Adrenal gland (tissue), 5 donors: ENCODE measurements at regions not wholly inside any gene's neighbourhood (a gene's known extent, or its start where the extent isn't known, plus 50 kb on each side); places are given as distances from the start of the nearest gene placed in this dataset.

Source experiments
- CTCF ChIP-seq, 6 experiments: fragments of 450-650 bp in 4 of 6; fragments of 200-600 bp in 2 of 6; sonication (generic) in 1 of 6; IDR thresholded peaks; 1 replicate in 5 of 6; 2 replicates in 1 of 6; pipeline versions ENCODE4 v1.5.1 to v1.8.0; 2016 to 2021; ENCODE audit warnings: antibody characterized with exemption in 6 of 6, mild to moderate bottlenecking in 2 of 6, moderate library complexity in 1 of 6
- POLR2A ChIP-seq, 2 donors: fragments of 450-650 bp; IDR thresholded peaks; one replicate each; pipeline ENCODE4 v1.6.1; 2017; ENCODE audit warnings: antibody characterized with exemption in 2 of 2, mild to moderate bottlenecking in 2 of 2, moderate library complexity in 1 of 2
- donor health status: DM: no; HTN: no; CAD: no.

DNA sequence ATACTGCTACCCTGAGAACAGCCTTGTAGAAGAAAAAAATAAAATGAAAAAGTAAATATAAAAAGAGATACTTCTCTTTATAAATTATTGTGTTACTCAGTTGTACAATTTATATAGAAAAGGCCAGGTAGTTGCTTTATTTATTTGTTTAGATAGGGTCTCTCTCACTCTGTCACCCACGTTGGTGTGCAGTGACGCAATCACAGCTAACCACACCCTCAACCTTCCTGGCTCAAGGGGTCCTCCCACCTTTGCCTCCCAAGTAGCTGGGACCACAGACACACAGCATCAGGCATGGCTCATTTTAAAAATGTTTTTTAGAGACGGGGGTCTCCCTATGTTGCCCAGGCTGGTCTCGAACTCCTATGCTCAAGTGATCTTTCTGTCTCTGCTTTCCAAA lies 175.4 kb upstream of the PZP start:
- no peak for TF ChIP-seq CTCF (IDR thresholded peaks at IDR 0.05)
- TF ChIP-seq POLR2A (IDR thresholded peaks at IDR 0.05) = no peak
